Colonic mucosa (tissue), 4 donors: ENCODE measurements at regions not wholly inside any gene's neighbourhood (a gene's known extent, or its start where the extent isn't known, plus 50 kb on each side); places are given as distances from the start of the nearest gene placed in this dataset.

ENCODE experiments used
- DNase-seq: peaks from one replicate; pipeline ENCODE4 v3.0.0-alpha.2; 2020
- H3K27ac ChIP-seq: fragments of 200-600 bp; one replicate; pipeline ENCODE4 v1.8.0; 2021
- H3K27me3 ChIP-seq: fragments of 200-600 bp; one replicate; pipeline ENCODE4 v1.8.0; 2021
- H3K36me3 ChIP-seq: fragments of 200-600 bp; one replicate; pipeline ENCODE4 v1.8.0; 2021
- H3K4me1 ChIP-seq: fragments of 200-600 bp; one replicate; pipeline ENCODE4 v1.8.0; 2021; ENCODE audit warnings: mild to moderate bottlenecking
- H3K4me3 ChIP-seq: fragments of 200-600 bp; one replicate; pipeline ENCODE4 v1.8.0; 2021
- H3K9ac ChIP-seq, 2 donors: one replicate each; pipeline ENCODE4 v1.7.0; 2013; ENCODE audit warnings: control low read depth in 2 of 2, low read depth in 2 of 2, low read length in 2 of 2
- H3K9me3 ChIP-seq: fragments of 200-600 bp; one replicate; pipeline ENCODE4 v1.8.0; 2021
- intact Hi-C: fragments of 100-400 bp; cut with DNase I; formaldehyde crosslinking; loops from one replicate; pipeline ENCODE4 v1.14.1; 2022
- TF ChIP-seq, protein P1 (sequence below): fragments of 200-600 bp; IDR thresholded peaks from one replicate; pipeline ENCODE4 v1.8.0; 2022; ENCODE audit warnings: antibody characterized with exemption, mild to moderate bottlenecking
- donor health status: healthy.
- donor health status: DM: no; HTN: no; CAD: no.
- donor health status: DM: no; HTN: no; CAD: no.

DNA sequence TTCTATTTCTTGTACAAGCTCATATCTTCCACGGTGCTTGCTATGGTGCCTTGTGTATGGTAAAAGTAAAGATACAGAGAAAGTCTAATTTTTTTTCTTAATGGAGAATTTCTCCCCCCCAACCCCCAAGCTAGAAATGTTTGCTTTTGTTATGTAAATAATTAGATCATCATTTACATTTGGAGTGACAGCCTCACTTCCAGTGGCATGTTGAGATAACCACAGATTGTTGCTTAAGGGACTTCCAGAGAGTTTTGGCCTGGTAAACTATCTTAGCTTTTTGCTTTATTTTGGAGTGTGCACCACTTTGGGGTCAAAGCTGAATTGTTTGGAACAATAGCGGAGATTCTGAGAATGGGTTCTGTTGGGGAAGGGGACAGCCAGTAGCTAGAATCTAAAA lies 129.7 kb downstream of the ZNF365 start:
- H3K4me3 ChIP-seq: no peak overlapping the region
- no peaks in the 10 kb centered on the region for H3K4me1 ChIP-seq
- H3K27ac ChIP-seq: no peak overlapping the region
- H3K27me3 ChIP-seq: no peaks in the 10 kb centered on the region
- no peaks in the 10 kb centered on the region for H3K9me3 ChIP-seq
- TF ChIP-seq, protein P1, sequence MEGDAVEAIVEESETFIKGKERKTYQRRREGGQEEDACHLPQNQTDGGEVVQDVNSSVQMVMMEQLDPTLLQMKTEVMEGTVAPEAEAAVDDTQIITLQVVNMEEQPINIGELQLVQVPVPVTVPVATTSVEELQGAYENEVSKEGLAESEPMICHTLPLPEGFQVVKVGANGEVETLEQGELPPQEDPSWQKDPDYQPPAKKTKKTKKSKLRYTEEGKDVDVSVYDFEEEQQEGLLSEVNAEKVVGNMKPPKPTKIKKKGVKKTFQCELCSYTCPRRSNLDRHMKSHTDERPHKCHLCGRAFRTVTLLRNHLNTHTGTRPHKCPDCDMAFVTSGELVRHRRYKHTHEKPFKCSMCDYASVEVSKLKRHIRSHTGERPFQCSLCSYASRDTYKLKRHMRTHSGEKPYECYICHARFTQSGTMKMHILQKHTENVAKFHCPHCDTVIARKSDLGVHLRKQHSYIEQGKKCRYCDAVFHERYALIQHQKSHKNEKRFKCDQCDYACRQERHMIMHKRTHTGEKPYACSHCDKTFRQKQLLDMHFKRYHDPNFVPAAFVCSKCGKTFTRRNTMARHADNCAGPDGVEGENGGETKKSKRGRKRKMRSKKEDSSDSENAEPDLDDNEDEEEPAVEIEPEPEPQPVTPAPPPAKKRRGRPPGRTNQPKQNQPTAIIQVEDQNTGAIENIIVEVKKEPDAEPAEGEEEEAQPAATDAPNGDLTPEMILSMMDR: no peak
- intact Hi-C loops: no loop called here
- DNase-seq: no peak
- no peaks in the 10 kb centered on the region for H3K36me3 ChIP-seq
- H3K9ac ChIP-seq: no peak overlapping the region

DNA sequence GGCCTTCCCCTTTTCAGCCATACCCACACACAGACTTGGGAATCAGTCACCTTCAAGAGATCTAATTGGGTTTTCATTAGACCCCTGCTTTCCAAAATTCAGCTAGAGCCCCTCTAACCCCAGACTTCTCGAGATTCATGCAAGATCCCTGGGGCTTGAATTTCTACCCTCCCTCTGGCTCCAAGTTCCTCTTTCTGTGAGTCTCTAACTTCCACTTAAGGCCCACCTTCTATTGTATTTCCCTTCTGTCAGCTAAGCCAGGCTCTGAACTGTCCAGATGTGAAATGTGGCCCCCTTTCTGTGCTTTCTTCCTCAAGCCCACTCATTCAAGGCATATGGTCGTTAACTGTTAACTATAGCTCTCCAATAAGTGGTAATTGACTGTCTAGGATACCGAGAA lies 132.2 kb downstream of the ZNF365 start:
- Histone ChIP-seq H3K4me1 (no peaks in the 10 kb centered on the region), H3K4me3 (no peak overlapping the region), H3K27me3 (no peaks in the 10 kb centered on the region), H3K9ac (no peak overlapping the region), H3K9me3 (no peaks in the 10 kb centered on the region), H3K27ac (no peak overlapping the region), H3K36me3 (no peaks in the 10 kb centered on the region)
- intact Hi-C loops: no loop called here
- DNase-seq: no peak
- TF ChIP-seq, protein P1: no peak

DNA sequence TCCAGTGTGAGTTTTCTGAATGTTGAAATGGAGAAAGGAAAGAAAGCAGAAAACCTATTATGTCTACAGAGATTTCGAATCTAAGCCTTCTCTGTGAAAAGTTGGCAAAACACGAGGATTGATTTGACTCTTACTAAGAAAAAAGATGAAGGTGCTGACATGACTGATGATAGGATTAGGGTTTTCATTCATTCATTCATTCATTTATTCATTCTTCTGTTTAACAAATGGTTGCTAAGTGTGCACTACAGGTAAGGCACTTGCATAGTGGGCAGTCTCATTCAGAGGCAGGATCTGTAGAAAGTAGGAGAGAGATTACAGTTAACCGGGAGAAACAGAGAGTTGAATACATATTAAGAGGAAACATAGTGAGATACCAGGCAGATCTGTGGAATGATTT lies 137.1 kb downstream of the ZNF365 start:
- no peaks in the 10 kb centered on the region for H3K27me3 ChIP-seq
- no peak for DNase-seq
- no peaks in the 10 kb centered on the region for H3K9me3 ChIP-seq
- no peaks in the 10 kb centered on the region for H3K4me1 ChIP-seq
- TF ChIP-seq, protein P1: no peak
- no peak overlapping the region for H3K4me3 ChIP-seq
- H3K9ac ChIP-seq: no peak overlapping the region
- no peaks in the 10 kb centered on the region for H3K36me3 ChIP-seq
- intact Hi-C loops: no loop called here
- H3K27ac ChIP-seq: no peak overlapping the region

DNA sequence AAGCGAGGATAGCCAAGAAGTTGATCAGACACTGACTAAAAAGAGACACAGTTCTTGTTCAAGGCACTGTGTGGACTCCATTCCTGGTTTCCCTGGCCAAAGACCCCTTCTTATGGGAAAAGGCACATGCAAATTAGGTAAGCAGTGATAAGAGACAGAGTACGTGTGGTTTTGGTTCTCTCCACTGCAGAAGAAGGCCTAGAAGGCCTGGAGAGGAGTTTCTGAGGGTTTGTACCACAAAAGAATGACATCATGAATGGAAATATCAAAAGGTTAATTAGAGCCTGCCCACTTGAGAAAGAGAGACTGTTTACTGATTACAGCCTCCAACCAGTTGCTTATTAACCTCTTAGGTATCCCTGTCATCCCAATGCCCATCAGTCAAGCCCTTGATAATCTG lies 137.5 kb downstream of the ZNF365 start:
- Histone ChIP-seq H3K9me3 (no peaks in the 10 kb centered on the region), H3K27me3 (no peaks in the 10 kb centered on the region), H3K36me3 (no peaks in the 10 kb centered on the region), H3K4me3 (no peak overlapping the region), H3K4me1 (no peaks in the 10 kb centered on the region), H3K9ac (no peak overlapping the region), H3K27ac (no peak overlapping the region)
- no peak for DNase-seq
- intact Hi-C loops: no loop called here
- TF ChIP-seq, protein P1: no peak

DNA sequence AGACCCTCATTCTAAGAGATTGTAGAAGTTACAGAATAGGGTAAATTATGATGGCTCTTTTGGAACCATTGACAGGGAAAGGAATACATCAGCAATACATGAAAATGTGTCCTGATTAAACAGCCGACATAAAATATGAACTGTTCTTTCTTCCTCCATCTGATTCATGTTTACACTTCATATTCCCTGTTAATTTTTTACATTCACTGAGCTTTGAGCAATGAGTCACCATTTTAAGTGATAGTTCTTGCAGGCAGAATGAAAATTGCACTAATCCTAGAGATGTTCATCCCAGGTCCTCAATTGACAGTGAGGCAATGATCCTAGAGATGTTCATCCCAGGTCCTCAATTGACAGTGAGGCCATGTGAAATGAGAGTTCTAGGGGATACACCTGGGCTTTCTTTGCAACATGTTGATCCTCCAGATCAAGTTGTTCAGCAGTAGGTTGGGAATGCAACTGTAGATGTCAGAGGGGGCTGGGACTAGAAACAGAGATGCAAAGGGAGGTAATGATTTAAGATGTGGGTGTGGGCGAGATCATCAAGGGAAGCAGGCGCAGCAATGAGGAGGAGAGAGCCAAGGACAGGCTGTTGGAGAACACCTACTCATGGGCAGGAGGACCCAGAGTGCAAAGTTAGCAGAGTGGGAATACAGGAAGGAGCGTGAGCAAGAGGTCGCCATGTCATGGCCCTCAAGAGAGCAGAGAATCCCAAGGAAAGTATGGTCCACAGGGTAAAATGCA lies 138.7 kb downstream of the ZNF365 start:
- intact Hi-C loops: no loop called here
- H3K4me1 ChIP-seq: no peaks in the 10 kb centered on the region
- no peak for DNase-seq

More for the DNA sequence above, 138.7 kb downstream of the ZNF365 start:
- Histone ChIP-seq H3K27ac (no peak overlapping the region), H3K9me3 (no peaks in the 10 kb centered on the region), H3K4me3 (no peak overlapping the region), H3K27me3 (no peaks in the 10 kb centered on the region), H3K9ac (no peak overlapping the region), H3K36me3 (no peaks in the 10 kb centered on the region)
- TF ChIP-seq, protein P1: no peak
